WTC11 (cell line): ENCODE measurements at regions not wholly inside any gene's neighbourhood (a gene's known extent, or its start where the extent isn't known, plus 50 kb on each side); places are given as distances from the start of the nearest gene placed in this dataset.

Source experiments
- CREB1 ChIP-seq: sonication (generic); formaldehyde crosslinking; IDR thresholded peaks from 2 replicates; pipeline ENCODE4 v1.8.0; 2023; ENCODE audit warnings: mild to moderate bottlenecking, missing genetic modification reagents
- CTCF ChIP-seq: fragments of 200-600 bp; IDR thresholded peaks from 2 replicates; pipeline ENCODE4 v1.8.0; 2022; ENCODE audit warnings: antibody characterized with exemption
- IRF2 ChIP-seq: sonication (generic); formaldehyde crosslinking; IDR thresholded peaks from 2 replicates; pipeline ENCODE4 v1.8.0; 2022; ENCODE audit warnings: low read depth, missing genetic modification reagents, borderline replicate concordance
- KAT7 ChIP-seq: sonication (generic); formaldehyde crosslinking; IDR thresholded peaks from 2 replicates; pipeline ENCODE4 v1.8.1; 2023; ENCODE audit warnings: missing genetic modification reagents, mild to moderate bottlenecking, borderline replicate concordance
- MAX ChIP-seq: sonication (generic); formaldehyde crosslinking; IDR thresholded peaks from 2 replicates; pipeline ENCODE4 v1.8.0; 2022; ENCODE audit warnings: mild to moderate bottlenecking, missing genetic modification reagents
- MYBL2 ChIP-seq: sonication (generic); formaldehyde crosslinking; IDR thresholded peaks from 2 replicates; pipeline ENCODE4 v1.8.1; 2023; ENCODE audit warnings: mild to moderate bottlenecking, moderate library complexity, missing genetic modification reagents
- PREB ChIP-seq: sonication (generic); formaldehyde crosslinking; IDR thresholded peaks from 2 replicates; pipeline ENCODE4 v1.8.1; 2022; ENCODE audit warnings: mild to moderate bottlenecking, missing genetic modification reagents, moderate library complexity, borderline replicate concordance
- SMAD3 ChIP-seq: sonication (generic); formaldehyde crosslinking; IDR thresholded peaks from 2 replicates; pipeline ENCODE4 v1.8.0; 2022; ENCODE audit warnings: missing genetic modification reagents, mild to moderate bottlenecking, borderline replicate concordance
- USF2 ChIP-seq: sonication (generic); formaldehyde crosslinking; IDR thresholded peaks from 2 replicates; pipeline ENCODE4 v1.8.1; 2023; ENCODE audit warnings: mild to moderate bottlenecking, missing genetic modification reagents, moderate library complexity
- ZNF121 ChIP-seq: sonication (generic); formaldehyde crosslinking; IDR thresholded peaks from 2 replicates; pipeline ENCODE4 v1.8.0; 2023; ENCODE audit warnings: missing genetic modification reagents

- TF ChIP-seq CTCF: no peak
- no peak for TF ChIP-seq CREB1 (CRISPR knock-in tag)
- TF ChIP-seq IRF2 (CRISPR knock-in tag): no peak
- TF ChIP-seq SMAD3 (CRISPR knock-in tag): no peak
- no peak for TF ChIP-seq MAX (CRISPR knock-in tag)
- TF ChIP-seq USF2 (CRISPR knock-in tag): no peak
- TF ChIP-seq ZNF121: no peak
- no peak for TF ChIP-seq KAT7
- TF ChIP-seq PREB (CRISPR knock-in tag): no peak
- no peak for TF ChIP-seq MYBL2 (CRISPR knock-in tag)
Measured at GRCh38 chrX:112961981-112962380, 121.3 kb upstream of the AMOT start.
